ENCODE measurements at regions not wholly inside any gene's neighbourhood (a gene's known extent, or its start where the extent isn't known, plus 50 kb on each side); places are given as distances from the start of the nearest gene placed in this dataset.
"Not testable (repeated sequence)": the region's sequence is repeated elsewhere in the genome, so short reads cannot be mapped to it uniquely, and the experiment has no call there.

DNA sequence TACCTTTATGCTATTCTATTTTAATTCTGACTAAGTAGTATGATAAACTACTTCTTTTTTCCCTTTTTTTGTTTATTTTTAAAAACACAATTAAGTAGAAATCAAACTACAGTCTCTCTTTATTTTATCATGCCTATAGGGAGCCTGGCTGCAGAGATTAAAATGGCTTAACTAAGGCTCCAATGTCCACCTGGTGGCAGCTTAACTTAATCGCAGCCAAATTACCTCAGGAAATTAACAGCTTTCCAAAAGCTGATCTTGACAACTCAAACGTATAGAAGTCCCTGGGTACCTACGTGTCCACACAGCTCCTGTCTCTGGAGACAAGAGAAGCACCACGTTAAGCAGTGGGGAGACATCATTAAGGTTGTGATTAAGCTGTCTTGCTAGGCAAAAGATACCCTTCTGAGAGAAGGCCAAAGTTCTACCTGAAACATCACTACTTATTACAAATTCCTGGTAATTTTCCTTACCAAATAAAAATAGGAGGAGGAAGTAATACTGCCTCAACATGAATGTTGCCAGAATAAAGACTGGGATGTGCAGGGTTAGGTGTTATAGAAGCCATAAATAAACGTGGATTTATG is 63.2 kb upstream of the SNX19 start:
- DNase-seq (ENCODE audit: low spot score in 2 of 2) (no peak), ATAC-seq (no peak)
- Mint-ChIP-seq H3K36me3 (peaks cover 6 to 31% of the 10 kb centered on the region in 2 donors), H3K9me3 (peaks cover 21 to 24% of the 10 kb centered on the region in 2 donors), H3K27ac (no peak overlapping the region)

DNA sequence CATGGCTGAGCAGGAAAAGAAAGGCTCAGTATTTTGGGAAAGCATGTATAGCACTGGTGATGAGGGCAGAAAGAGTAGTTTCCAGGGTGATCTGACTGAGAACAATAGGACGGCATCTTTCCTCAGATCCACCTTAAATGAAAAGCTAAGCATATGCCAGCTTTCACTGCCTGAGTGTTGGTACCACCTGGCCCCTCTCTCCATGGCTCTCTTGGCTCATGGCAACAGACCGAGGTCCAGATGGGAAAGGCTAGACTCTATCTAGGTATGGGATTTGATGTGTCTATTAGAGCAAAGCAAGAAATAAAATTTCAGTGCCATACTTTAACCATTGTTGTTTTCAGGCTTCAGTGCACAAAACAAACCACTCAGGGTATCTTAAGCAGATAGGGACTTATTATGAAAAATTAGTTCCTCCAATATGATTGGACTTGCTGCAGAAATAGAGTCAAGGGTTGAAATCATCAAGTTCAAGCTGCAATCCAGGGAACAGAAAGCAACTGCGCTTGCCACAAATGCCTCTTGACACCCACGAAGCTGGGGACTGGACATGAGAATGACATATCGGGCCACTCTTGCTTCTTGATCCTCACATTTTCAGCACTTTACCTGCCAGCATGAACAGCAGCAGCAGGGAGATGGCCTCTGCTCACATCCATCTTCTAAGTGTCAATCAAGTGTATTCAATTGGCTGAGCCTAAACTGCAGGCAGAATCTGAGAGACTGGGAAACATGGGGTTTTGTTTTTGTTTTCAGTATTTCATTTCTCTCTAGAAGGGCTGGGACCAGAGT is 64.0 kb upstream of the SNX19 start:
- Mint-ChIP-seq H3K36me3 (peaks cover 6 to 31% of the 10 kb centered on the region in 2 donors), H3K9me3 (peaks cover 21 to 24% of the 10 kb centered on the region in 2 donors), H3K27ac (no peak overlapping the region)
- no peak for ATAC-seq
- no peak for DNase-seq (ENCODE audit: low spot score in 2 of 2)

- not testable (repeated sequence) for H3K9me3 Mint-ChIP-seq; ATAC-seq; DNase-seq (ENCODE audit: low spot score in 2 of 2); H3K27ac Mint-ChIP-seq; H3K36me3 Mint-ChIP-seq
Observed at GRCh38 chr11:130984241-130984640, 68.0 kb upstream of the SNX19 start.

- ATAC-seq = no peak
- Mint-ChIP-seq H3K9me3 (peaks cover 4 to 7% of the 10 kb centered on the region in 2 donors), H3K27ac (no peak overlapping the region), H3K36me3 (no peaks in the 10 kb centered on the region)
- no peak for DNase-seq (ENCODE audit: low spot score in 2 of 2)
Observed at GRCh38 chr11:130992788-130993187, 76.5 kb upstream of the SNX19 start.

GRCh38 chr11:130994043-130994442 is 77.8 kb upstream of the SNX19 start:
- no peak for ATAC-seq
- Mint-ChIP-seq H3K36me3 (no peaks in the 10 kb centered on the region), H3K27ac (no peak overlapping the region)

GRCh38 chr11:130995266-130995665 is 79.0 kb upstream of the SNX19 start:
- DNase-seq (ENCODE audit: low spot score in 2 of 2) (no peak), ATAC-seq (no peak)
- peaks cover 4 to 7% of the 10 kb centered on the region in 2 donors for H3K9me3 Mint-ChIP-seq
- H3K27ac Mint-ChIP-seq = no peak overlapping the region
- no peaks in the 10 kb centered on the region for H3K36me3 Mint-ChIP-seq

More at GRCh38 chr11:130994043-130994442, 77.8 kb upstream of the SNX19 start:
- no peak for DNase-seq (ENCODE audit: low spot score in 2 of 2)
- peaks cover 4 to 7% of the 10 kb centered on the region in 2 donors for H3K9me3 Mint-ChIP-seq

DNA sequence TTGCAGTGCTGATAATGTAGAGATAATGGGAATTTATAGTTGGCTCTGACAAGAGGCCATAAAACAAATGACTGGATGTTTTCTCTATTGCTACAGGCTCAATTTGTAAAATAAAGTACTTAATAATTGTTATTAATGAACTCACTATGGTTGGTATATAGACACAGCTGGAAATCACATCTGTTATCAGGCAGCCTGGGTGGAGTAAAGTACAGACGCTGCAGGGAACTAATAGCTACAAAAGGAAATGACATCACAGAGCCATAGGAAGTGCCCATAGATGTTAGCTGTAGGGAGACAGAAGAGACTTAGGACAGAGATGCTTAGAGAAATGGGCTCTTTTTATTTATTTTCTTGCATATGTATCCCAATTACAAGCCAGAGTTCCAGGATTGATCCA is 81.0 kb upstream of the SNX19 start:
- Mint-ChIP-seq H3K36me3 (no peaks in the 10 kb centered on the region), H3K27ac (no peak overlapping the region), H3K9me3 (peaks cover 2 to 4% of the 10 kb centered on the region in 2 donors)
- ATAC-seq = no peak
- DNase-seq (ENCODE audit: low spot score in 2 of 2) = no peak

- DNase-seq (ENCODE audit: low spot score in 2 of 2) (no peak), ATAC-seq (no peak)
- H3K27ac Mint-ChIP-seq = no peak overlapping the region
Observed at GRCh38 chr11:130999086-130999485, 82.8 kb upstream of the SNX19 start.

DNA sequence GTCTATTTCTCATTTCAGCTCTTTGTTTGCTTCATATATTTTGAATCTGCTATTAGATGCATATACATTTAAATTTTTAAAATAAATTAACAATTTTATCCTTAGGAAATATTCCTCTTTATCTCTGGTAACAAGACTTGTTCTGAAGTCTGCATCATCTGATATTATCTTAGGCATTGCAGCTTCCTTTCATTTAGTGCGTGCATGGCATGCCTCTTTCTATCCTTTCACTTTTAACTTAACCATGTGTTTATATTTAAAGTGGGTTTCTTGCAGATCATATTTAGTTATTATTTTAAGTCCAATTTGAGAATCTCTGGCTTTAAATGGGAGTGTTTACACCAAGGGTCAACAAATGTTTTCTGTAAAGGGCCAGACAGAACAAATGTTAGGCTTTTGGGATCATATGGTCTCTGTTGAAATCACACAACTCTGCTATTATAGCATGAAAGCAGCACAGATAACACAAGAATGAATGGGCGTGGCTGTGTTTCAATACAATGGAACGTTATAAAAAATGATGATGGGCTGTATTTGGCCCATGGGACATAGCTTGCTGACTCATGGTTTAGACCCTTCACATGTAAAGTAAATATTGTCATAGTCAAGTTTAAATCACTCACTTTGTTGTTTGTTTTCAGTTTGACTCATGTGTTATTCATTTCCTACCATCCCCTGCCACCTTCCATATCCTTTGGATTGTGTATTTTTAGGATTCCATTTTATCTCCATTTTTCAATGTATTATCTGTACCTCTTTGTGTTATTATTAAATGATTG is 83.9 kb upstream of the SNX19 start:
- ATAC-seq = no peak
- Mint-ChIP-seq H3K9me3 (peaks cover 0 to under 1% of the 10 kb centered on the region in 2 donors), H3K27ac (no peak overlapping the region), H3K36me3 (no peaks in the 10 kb centered on the region)
- no peak for DNase-seq (ENCODE audit: low spot score in 2 of 2)

More at GRCh38 chr11:130999086-130999485, 82.8 kb upstream of the SNX19 start:
- H3K9me3 Mint-ChIP-seq = peaks cover 2 to 4% of the 10 kb centered on the region in 2 donors
- no peaks in the 10 kb centered on the region for H3K36me3 Mint-ChIP-seq

DNA sequence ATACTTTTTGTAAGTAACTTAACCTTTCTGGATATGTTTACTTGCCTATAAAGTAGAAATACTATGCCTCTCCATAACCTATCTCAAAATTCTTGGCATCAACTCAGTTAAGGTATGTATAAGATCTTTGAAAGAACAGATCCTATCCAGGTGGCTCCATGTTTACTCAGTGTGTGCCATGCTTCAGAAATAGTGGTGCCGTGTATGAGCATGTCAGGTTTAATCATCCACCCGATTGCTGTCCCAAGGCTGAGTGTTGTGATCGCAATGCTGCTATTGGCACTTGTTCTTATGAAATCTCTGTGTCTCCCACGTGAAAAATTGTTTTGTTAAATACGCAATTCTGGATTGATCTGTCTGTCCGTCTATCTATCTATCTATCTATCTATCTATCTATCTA is 85.9 kb upstream of the SNX19 start:
- no peaks in the 10 kb centered on the region for H3K9me3 Mint-ChIP-seq
- H3K27ac Mint-ChIP-seq = no peak overlapping the region
- ATAC-seq (no peak), DNase-seq (ENCODE audit: low spot score in 2 of 2) (no peak)
- no peaks in the 10 kb centered on the region for H3K36me3 Mint-ChIP-seq

DNA sequence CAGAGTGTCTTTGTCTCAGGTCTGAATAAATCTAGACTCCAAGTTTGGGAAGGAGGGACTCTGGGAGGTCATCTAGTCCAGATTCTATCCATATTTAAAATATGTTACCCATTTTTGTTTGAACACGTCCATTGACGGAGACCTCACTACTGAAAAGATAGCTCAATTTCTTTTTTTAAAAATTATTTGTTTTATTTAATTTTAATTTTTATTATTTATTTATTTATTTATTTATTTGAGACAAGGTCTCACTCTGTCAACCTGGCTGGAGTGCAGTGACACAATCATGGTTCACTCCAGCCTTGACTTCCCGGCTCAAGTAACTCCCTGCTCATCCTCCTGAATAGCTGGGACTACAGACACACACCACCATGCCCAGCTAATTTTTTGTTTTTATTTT is 89.5 kb upstream of the SNX19 start:
- no peak for DNase-seq (ENCODE audit: low spot score in 2 of 2)

GRCh38 chr11:131025020-131025419 is 108.7 kb upstream of the SNX19 start:
- Mint-ChIP-seq H3K36me3 (no peaks in the 10 kb centered on the region), H3K27ac (no peak overlapping the region), H3K9me3 (no peaks in the 10 kb centered on the region)
- no peak for ATAC-seq
- DNase-seq (ENCODE audit: low spot score in 2 of 2) = no peak

More for the DNA sequence above, 89.5 kb upstream of the SNX19 start:
- ATAC-seq = no peak
- no peaks in the 10 kb centered on the region for H3K36me3 Mint-ChIP-seq
- H3K27ac Mint-ChIP-seq = no peak overlapping the region
- H3K9me3 Mint-ChIP-seq = peaks cover 0 to 4% of the 10 kb centered on the region in 2 donors

GRCh38 chr11:131025421-131026125 is 109.3 kb upstream of the SNX19 start:
- DNase-seq (ENCODE audit: low spot score in 2 of 2) = no peak
- H3K9me3 Mint-ChIP-seq = no peaks in the 10 kb centered on the region
- H3K27ac Mint-ChIP-seq = no peak overlapping the region
- no peak for ATAC-seq
- H3K36me3 Mint-ChIP-seq = no peaks in the 10 kb centered on the region

- ATAC-seq (no peak), DNase-seq (ENCODE audit: low spot score in 2 of 2) (no peak)
- no peaks in the 10 kb centered on the region for H3K36me3 Mint-ChIP-seq
- H3K9me3 Mint-ChIP-seq = no peaks in the 10 kb centered on the region
- no peak overlapping the region for H3K27ac Mint-ChIP-seq
Observed at GRCh38 chr11:131027491-131027890, 111.2 kb upstream of the SNX19 start.

DNA sequence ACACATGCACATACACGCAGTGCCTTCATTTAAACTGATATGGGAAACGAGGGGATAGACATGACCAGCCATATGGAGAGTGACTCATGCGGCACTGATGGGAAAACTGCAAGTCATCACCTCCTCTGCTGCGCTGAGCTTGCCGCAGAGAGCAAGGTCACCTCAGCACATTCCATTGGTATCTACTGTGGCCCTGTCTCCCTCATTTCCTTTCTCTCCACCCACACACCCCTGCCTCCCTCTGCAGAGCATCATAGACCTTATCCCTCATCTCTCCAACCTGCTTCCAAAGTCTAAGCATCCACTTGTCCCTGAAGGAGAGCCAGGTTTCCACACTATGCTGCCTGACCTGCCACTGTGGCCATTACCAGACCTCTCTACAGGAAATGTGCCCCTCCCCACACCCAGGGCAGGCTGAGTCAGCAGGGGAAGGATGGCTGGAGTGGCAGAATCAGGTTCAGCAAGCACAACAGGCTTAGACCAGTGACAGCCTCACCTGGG is 116.9 kb upstream of the SNX19 start:
- ATAC-seq = no peak

DNA sequence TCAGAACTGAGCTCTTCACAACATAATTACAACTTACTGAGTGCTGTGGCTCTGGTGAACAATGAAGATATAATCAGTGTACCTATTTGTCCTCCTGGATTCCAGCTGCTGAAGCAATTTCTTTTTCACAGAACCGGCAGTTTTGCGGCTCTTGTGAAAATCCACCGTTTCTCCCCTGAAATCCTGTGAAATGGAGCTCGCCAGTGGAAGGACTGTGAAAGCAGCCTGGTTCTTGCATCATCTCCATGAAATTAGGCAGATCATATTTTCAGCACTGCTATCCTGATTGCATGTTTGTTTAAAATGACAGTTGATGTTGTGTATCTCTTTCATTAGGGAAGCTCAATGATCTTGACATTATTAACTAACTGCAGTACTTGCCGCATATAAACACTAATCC is 120.2 kb upstream of the SNX19 start:
- DNase-seq (ENCODE audit: low spot score in 2 of 2) = no peak
- no peak overlapping the region for H3K27ac Mint-ChIP-seq
- H3K9me3 Mint-ChIP-seq = peaks cover 0 to 4% of the 10 kb centered on the region in 2 donors
- H3K36me3 Mint-ChIP-seq = no peaks in the 10 kb centered on the region
- ATAC-seq = no peak

More for the DNA sequence above, 116.9 kb upstream of the SNX19 start:
- no peak overlapping the region for H3K27ac Mint-ChIP-seq
- no peak for DNase-seq (ENCODE audit: low spot score in 2 of 2)
- H3K9me3 Mint-ChIP-seq = no peaks in the 10 kb centered on the region
- H3K36me3 Mint-ChIP-seq = no peaks in the 10 kb centered on the region
